Activated CD4-positive, alpha-beta memory T cell treated with anti-CD3 and anti-CD28 coated beads for 36 hours (primary cell): ENCODE measurements at regions not wholly inside any gene's neighbourhood (a gene's known extent, or its start where the extent isn't known, plus 50 kb on each side); places are given as distances from the start of the nearest gene placed in this dataset.

Experiments used
- CTCF ChIA-PET: fragments of 350-600 bp; sonication (Branson Sonifier 250); formaldehyde crosslinking; loops from one replicate; lab custom pipeline; 2021; ENCODE audit warnings: antibody characterized with exemption, inconsistent platforms; lab: Charles Lee
- POLR2A ChIA-PET: fragments of 350-600 bp; sonication (Branson Sonifier 250); formaldehyde crosslinking; loops from one replicate; lab custom pipeline; 2021; ENCODE audit warnings: antibody characterized with exemption; lab: Charles Lee
- DNase-seq: peaks from one replicate; pipeline ENCODE4 v3.0.0-alpha.2; 2020
- H3K27ac Mint-ChIP-seq: one replicate; pipeline ENCODE4 v1.8.0; 2021; ENCODE audit warnings: mixed read lengths
- H3K27me3 Mint-ChIP-seq: one replicate; pipeline ENCODE4 v1.8.0; 2021; ENCODE audit warnings: mixed read lengths
- H3K36me3 Mint-ChIP-seq: one replicate; pipeline ENCODE4 v1.8.0; 2021; ENCODE audit warnings: mixed read lengths
- H3K4me1 Mint-ChIP-seq: one replicate; pipeline ENCODE4 v1.8.0; 2021; ENCODE audit warnings: low read depth, mixed read lengths
- H3K4me3 Mint-ChIP-seq: one replicate; pipeline ENCODE4 v1.8.0; 2021; ENCODE audit warnings: mild to moderate bottlenecking, mixed read lengths
- H3K9me3 Mint-ChIP-seq: one replicate; pipeline ENCODE4 v1.8.0; 2021; ENCODE audit warnings: mixed read lengths
- intact Hi-C: fragments of 100-400 bp; cut with micrococcal nuclease; formaldehyde crosslinking; loops from one replicate; pipeline ENCODE4 v1.15.1; 2023

GRCh38 chr18:61282926-61283325 is 50.3 kb upstream of the CDH20 start:
- POLR2A ChIA-PET, result no interaction called here
- Mint-ChIP-seq H3K4me3 (no peak overlapping the region), H3K36me3 (no peaks in the 10 kb centered on the region), H3K27ac (no peak overlapping the region), H3K4me1 (no peaks in the 10 kb centered on the region), H3K27me3 (no peaks in the 10 kb centered on the region), H3K9me3 (peaks cover 11% of the 10 kb centered on the region)
- intact Hi-C loops, result no loop called here
- no peak for DNase-seq
- CTCF ChIA-PET, result no interaction called here
